ENCODE measurements at regions not wholly inside any gene's neighbourhood (a gene's known extent, or its start where the extent isn't known, plus 50 kb on each side); places are given as distances from the start of the nearest gene placed in this dataset.

GRCh38 chr6:14543971-14544585, 426.5 kb downstream of the CD83 start:
- no peak for TF ChIP-seq EZH2 (optimal IDR thresholded peaks at IDR 0.05; ENCODE audit: low read depth, low read length)
- no peak for TF ChIP-seq CTCF (IDR thresholded peaks at IDR 0.05; ENCODE audit: low read length)
- TF ChIP-seq EZH2phosphoT487 (IDR thresholded peaks at IDR 0.05; ENCODE audit: low read length) = no peak

All from MM.1S (cell line).